ENCODE measurements at regions not wholly inside any gene's neighbourhood (a gene's known extent, or its start where the extent isn't known, plus 50 kb on each side); places are given as distances from the start of the nearest gene placed in this dataset.
"Not testable (repeated sequence)": the region's sequence is repeated elsewhere in the genome, so short reads cannot be mapped to it uniquely, and the experiment has no call there.

DNA sequence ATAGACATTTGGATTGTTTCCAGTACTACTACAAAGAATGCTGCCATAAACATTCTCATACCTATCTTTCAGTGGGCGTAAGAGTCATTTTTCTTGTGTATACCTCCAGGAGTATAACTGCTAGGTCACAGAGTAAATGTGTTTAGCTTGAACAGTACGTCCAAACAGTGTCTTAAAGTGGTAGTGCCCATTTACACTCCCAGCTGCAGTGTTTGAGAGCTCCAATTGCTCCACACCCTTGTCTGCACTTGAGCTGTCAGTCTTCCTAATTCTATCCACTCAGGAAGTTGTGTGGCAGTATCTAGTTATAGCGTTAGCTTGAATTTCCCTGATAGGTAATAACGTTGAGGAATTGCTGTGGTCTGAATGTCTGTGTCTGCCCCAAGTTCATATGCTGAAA, 404.7 kb upstream of the PPP2R3A start:
- DNase-seq = no peak

DNA sequence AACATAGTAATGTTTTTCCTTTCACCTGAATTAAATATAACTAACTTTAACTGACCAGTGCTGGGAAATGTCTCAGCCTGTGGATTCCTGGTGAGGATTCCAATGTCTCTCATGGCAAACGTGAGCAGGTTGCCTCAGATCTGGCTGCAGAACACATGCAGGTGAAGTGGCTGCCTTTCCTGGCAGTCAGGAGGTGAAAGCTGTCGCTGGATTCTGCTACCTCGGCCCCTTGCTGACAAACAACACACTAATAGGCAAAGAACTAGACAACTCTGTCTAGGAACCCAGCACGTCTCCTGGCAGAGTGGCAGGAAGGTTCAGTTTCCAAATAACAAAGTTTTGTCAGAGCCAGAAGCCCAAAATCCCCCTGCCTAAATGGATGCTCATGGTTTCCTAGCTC, 400.8 kb upstream of the PPP2R3A start:
- no peak for DNase-seq

DNA sequence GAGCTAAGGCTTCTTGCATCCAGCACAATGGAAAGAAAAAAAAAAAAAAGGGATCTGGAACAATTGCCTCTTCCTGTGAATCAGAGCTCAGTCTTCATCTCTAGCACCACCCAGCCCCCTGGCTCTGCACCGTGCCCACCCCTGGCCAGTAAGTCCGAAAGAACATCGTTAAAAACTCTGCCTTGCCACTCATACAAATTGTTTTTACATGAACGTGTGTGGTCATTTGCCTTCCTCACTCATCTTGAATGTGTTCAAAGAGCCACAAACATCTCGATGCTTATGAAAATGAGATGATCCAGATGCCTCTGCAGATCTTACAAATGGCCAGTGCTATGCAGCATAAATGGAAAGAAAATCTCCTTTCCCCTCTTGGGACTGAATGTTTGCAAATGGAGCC, 400.0 kb upstream of the PPP2R3A start:
- DNase-seq = no peak

DNA sequence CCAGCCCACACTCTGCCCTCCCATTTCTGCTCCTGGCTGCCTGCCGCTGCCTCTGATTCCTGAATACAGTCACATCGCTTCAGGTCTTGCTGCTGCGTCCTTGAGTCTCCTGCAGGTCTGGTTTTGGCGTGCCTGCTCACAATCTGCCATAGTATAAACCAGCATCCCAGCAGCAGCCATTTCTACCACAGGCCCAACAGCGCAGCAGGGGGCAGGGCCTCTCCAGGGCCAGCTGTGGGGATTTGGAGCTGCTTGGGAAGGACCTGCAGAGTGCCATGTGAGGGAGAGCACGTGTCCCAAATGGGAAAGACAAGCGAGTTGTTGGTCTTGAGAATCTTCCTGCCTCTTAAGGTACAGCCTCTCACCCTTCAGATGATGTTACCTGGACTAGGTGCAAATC, 398.3 kb upstream of the PPP2R3A start:
- DNase-seq = no peak

DNA sequence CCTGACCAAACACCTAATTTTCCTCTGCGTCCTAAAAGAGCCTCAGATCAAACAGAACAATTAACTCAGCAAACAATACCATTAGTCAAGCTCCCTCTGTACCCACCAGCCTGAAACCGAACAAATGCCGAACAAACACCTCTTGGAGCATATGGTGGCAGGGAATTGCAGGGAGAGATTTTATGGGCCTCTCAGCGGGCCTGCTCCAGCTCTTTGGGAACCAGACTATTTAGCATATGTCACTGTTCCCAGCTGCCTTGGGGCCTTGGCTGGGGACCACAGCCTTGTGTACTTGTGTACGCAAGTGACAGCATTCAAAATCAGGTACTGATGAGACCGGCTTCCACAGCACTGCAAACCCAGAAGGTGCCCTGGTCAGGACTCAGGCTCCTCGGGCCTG, 388.8 kb upstream of the PPP2R3A start:
- DNase-seq = peak; percentile 86

DNA sequence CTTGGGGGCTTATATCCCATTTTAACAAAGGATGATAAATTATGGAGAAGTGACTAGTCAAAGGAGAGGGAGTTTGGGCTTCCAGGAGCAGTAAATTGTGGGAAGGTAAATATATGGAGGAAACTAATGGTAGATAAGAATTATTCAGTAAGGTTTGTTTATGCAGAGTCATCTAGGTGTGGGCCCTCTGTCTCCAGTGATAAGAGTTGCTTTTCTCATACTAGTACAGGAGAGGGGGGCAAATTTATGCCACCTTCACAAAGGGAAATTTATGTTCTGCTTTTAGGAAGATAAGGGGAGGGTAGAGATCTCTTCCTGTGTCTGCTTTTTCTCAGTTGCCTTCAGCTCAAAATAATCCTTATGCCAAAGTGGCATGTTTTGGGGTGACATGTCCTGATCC, 383.7 kb upstream of the PPP2R3A start:
- DNase-seq = no peak

DNA sequence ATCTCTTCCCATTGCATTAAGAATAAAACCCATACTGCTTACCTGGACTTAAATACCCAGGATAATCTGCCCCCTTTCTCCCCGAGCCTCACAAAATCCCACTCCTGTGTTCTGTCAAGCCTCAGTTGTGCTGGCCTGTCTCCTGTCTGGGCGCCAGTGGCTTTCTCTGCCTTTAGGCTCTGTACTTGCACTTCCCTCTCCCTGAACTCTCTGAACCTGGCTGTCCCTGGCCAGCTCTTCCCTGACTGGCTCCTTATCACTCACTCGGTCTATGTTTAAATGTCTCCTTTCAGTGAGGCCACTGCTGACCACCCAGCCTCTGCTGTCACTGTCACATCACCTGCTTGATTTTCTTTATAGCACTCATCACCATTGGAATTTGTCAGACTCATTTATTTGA, 382.7 kb upstream of the PPP2R3A start:
- no peak for DNase-seq

DNA sequence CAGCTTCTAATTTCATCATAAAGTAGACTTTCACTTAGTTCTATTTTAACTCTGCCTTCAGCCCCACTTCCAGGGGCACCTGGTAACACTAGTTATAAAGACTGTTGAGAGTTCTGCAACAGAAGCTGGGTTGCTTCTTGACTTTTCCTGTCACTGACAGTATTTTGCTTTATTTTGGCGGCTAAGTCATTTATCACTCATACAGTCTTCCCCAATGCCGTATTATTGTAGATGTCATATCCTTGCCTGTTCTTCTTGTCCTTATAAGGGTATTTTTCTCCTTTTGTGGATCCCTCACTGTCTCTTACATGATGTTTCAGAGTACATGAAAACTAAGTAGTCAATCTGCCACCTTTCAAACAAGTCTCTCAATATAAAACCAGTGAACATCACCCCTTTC, 369.0 kb upstream of the PPP2R3A start:
- DNase-seq = no peak

DNA sequence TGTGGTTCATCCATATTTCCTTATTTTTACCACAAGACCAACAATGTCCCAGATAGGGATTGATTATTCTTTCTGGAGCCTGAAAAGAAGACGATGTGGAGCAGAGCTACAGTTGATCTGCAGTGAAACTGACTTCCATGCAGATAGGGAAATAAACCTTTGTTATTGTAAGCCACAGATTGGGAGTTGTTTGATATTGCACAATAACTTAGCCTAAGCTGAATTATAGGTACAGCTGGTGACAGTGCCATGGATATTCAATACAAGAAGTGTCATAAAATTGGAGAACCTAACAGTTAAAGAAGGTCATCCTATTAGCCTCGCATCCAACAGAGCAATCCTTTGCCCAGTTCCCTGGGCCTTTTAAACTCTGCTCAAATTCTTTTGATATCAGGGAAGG, 367.7 kb upstream of the PPP2R3A start:
- DNase-seq = no peak

DNA sequence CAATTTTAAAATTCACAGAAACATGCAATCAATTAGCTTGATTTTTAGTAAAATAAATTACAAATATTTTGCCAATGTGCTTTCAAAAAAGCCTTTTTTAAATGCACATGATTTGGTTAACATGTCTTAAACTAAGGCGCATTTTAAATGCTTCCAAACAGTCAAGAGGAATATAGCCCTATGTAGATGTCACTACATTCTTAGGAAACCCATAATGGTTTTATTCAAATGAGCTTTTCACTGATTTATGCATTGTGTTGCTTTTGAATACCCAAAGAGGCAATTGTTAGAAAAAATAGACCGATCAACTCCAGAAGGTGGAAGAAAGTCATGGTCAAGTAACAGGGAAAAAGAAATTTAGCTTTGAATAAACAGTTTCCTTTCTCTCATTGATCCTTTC, 366.9 kb upstream of the PPP2R3A start:
- DNase-seq = no peak

DNA sequence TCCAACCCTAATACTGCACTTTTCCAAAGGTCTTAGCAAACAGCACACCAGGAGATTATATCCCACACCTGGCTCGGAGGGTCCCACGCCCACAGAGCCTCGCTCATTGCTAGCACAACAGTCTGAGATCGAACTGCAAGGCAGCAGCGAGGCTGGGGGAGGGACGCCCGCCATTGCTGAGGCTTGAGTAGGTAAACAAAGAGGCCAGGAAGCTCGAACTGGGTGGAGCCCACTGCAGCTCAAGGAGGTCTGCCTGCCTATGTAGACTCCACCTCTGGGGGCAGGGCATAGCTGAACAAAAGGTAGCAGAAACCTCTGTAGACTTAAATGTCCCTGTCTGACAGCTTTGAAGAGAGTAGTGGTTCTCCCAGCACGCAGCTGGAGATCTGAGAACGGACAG, 361.0 kb upstream of the PPP2R3A start:
- not testable (repeated sequence) for DNase-seq

DNA sequence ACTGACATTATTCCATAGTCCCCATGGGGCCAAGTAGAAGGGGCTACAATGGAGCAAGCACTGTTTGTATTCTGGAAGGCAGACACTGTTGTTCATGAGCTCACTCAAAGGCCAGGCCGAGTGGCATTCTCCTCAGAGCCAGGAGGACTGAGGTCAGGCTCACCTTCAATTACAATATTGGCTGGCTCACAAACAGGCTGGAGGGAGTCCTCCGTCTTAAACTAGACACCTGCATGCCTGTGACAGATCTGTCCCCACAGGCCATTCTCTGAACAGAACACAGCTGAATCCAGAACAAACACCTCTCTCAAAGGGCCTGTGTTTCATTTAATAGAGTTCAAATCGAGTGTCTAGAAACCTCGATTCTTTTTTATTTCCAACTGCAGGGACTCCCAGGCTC, 347.4 kb upstream of the PPP2R3A start:
- no peak for DNase-seq

DNA sequence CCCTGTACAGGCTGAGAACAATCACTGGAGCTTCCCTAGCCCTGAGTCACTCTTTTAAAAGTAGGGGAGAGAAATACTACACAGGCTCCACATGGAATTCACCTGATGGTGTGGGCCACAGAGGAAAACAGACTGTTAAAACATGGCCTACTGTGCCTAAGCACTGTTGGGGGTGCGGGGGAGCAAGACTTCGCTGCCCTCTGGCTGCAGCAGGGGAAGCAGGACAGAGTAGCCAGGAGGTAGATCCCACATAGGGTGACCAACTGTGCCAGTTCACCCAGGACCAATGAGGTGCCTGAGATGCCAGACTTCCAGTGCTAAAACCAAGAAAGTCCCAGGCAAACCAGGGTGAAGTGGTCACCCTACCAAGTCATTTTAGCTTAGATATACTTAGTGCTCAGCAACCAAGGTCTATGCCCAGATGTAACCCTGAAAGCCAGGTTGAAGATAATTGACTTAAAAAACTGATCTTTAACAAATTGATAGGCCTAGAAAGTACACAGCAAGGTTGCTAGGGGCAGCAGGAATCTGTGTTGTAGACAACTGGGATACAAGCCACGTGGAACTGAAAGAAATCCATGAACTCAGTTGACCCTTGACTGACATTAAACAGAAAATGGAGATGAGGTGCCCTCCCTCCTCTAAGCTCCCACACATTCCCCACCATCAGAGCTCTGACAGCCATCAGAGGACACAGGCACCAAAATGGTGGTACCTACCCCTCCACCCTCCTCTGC, 344.2 kb upstream of the PPP2R3A start:
- no peak for DNase-seq

DNA sequence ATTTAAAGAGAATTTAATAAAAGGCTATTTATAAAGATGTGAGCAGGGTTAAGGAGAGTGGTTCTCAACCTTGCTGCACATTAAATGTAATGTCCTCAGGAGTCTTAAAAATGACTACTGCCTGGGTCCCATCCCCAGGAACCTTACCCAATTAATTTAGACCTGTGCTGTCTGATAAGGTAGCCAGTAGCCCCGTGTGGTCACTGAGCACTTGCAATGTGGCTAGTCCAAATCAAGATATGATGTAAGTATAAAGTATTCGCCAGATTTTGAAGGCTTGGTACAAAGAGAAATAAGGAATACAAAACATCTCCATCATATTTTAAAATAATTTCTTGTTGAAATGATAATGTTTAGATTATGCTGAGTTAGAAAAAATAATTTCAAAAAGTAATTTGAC, 343.3 kb upstream of the PPP2R3A start:
- no peak for DNase-seq

DNA sequence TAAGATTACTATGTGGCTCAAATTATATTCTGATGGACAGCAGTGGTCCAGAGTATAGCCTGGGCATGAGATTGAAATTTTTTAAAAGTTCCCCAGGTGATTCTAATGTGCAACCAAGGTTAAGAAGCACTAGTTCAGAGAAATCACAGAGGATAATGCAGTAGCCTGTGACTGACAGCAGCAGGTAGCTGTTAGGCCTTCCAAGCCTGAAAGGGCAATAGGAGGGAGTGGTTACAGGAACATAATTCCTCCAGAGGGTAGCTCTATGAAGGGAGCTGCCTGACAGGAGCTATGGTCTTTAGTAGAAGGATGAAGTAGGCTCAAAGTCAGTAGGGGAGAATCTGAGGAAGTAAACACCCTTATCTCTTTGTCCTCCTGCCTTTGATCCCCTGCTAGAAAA, 342.9 kb upstream of the PPP2R3A start:
- DNase-seq = no peak

DNA sequence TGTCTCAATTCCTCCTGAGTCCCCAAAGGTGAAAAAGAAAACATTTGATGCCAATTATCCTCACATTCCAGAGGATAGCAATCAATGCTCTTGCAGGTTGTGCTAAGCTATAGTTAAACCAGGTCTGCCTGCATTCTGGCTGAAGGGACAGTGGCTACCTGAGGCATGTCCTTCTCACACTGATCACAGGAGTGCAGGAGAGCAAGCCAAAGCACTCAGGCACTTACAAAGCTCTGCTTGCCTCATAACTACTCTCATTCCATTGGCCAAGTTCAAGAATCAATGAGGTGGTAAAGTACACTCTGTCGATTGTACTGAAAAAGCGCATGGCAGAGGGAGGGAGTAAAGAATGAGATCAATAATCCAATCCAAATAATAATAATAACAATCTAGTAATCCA, 342.0 kb upstream of the PPP2R3A start:
- no peak for DNase-seq

DNA sequence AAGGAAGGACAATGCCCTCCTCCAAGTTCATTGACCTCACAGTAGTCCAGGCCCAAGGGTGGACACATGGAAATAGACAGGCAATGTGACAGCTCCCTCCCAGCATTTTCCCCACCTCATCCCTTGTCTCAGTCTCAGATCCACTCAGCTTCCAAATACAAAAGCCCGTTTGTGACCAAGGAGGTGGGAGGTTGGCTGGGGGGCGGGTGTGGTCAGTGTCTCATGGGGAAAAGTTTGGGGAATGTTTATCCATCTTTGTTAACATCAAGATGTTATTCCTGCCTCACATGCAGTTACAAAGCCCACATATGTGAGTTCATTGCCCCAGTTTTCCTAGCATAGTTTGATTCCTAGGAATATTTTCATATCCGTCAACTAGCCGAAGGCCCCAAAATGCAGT, 338.5 kb upstream of the PPP2R3A start:
- no peak for DNase-seq

DNA sequence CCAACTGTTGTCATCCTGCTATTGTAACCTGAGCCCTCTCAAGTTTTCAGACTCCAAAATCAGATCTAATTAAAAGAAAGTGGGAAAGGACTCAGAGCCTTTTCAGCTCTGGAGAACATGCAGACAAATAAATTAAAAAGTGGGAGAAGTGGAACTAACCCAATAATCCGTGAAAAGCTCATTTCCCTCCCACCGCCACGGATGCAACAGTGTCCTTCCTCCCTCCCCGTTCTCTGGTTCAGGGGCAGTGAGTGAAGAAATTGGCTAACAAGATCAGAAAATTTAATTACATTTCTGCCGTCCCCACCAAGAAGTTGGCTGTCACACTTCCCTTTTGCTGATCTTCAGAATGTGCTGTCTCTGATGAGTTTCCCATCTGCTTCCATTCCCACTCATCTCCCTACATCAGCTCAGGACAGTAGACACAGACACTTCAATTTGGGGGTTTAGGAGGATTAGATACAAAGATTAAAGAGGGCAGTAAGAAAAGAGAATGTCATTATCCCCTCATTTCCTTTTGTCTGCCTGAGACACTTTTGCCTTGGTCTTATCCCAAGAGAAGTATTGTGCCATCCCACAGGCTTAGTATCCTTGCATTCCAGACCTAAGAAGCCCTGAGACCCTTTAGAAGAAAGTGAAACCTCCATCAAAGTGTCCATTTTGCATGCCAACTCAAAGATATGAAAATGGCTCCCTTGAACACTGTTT, 335.7 kb upstream of the PPP2R3A start:
- no peak for DNase-seq

DNA sequence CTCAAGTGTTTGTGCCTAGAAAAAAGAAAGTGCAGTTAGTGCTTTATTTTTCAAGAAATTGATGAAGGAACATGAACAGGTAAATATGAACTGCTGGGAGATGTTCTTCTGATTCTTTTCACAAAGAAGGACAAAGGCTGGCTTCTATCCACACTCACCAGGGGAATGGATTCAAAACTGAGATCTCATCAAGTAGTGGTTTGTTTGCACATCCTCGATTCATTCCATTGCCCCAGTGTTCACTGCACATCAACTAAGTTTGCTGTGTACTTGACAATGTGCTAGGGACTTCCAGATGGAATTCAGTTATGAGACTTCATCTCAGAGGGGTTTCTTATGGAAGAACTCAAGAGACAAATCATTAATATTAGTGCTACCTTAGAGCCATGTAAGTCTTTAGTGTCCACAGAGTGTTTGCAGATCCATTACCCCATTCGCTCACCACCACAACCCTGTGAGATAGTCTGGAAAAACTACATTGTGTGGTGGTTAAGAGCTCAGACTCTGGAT, 332.9 kb upstream of the PPP2R3A start:
- no peak for DNase-seq

DNA sequence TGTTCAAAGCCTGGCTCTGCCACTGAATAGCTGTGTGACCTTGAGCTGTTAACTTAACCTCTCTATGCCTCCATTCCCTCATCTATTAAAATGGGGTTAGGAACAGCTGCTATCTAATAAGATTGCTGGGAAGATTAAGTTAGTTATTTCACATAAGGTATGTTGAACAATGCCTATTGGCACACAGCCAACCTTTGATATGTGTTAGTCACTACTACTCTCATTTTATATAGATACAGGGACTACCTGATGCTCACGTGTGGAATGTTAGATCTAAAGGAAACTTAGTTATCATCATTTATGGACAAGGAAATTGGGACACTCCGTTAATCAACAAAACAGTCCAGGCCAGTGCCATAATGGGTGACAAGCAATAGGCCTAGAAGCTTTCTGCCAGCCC, 332.4 kb upstream of the PPP2R3A start:
- no peak for DNase-seq

DNA sequence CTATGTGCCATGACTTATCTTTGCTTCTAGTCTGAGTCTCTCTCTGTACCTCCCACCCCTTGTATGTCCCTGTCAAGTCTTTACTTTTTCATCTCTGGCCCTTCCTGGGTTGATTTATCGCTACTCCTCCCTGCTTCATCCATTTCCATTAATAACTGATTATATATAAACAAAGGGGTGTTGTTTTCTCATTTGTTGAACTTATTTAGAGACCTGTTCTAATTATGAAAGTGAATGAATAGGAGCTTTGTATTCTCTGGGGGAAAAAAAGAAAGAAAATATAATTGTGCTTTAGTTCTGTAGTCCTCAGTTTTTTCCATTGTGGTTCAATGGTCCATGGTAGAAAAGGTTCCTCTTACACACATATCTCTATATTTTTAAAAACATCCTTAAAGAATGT, 328.9 kb upstream of the PPP2R3A start:
- no peak for DNase-seq

DNA sequence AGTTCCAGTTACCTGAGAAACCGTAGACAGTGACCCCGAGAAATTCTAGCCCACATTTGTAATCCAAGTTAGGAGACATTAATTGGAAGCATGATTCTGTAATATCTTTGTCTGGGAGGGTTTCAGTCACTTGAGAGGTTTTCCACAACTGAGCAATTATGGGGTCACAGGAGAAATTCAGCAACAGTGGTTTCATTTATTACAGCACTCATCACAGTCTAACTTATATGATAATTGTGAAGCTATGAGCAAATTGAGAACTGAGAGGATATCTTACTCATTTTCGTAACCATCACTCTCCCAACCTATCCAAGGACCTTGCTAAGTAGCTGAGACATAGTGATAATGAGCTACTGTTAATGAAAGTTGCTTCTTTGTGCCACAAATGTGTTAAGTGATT, 328.5 kb upstream of the PPP2R3A start:
- no peak for DNase-seq

DNA sequence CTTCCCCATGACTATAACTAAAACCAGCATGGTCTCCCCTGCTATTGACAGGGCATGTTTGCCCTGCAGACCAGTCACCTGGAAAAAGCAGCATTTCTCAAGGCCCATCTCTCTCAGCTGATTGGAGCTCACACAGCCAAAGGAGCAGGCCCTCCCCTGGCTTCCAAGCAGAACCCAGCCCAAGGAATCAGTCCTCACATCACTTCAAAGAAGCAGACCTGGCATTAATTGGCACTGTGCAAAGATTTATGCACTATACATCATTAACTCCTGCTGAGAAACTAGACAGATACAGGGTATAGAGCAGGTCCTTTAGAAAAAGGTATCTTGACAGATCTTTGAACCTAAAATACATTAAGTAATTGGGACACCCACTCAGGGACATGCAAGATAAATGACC, 323.8 kb upstream of the PPP2R3A start:
- no peak for DNase-seq

DNA sequence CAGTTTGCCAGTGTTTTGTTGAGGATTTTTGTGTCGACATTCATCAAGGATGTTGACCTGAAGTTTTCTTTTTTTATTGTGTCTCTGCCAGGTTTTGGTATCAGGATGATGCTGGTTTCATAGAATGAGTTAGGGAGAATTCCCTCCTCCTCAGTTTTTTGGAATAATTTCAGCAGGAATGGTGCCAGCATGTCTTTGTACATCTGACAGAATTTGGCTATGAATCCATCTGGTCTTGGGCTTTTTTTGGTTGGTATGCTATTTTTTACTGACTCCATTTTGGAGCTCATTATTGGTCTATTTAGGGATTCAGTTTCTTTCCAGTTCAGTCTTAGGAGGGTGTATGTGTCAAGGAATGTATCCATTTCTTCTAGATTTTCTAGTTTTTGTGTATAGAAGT, 320.0 kb upstream of the PPP2R3A start:
- DNase-seq = no peak

DNA sequence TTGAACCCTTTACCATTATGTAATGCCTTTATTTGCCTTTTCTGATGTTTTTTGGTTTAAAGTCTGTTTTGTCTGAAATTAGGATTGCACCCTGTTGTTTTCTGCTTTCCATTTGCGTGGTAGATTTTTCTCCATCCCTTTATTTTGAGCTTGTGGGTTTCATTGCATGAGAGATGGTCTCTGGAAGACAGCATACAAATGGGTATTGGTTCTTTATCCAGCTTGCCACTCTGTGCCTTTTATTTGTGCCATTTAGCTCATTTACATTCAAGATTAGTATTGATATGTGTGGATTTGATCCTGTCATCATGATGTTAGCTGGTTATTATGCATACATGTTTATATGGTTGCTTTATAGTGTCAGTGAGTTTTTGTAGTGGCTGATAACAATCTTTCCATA, 318.7 kb upstream of the PPP2R3A start:
- DNase-seq = no peak
